HEK293T (cell line): ENCODE measurements at regions not wholly inside any gene's neighbourhood (a gene's known extent, or its start where the extent isn't known, plus 50 kb on each side); places are given as distances from the start of the nearest gene placed in this dataset.

Experiments
- CTCF ChIA-PET: fragments of 350-600 bp; formaldehyde crosslinking; extraction: SDS; loops from one replicate; lab custom pipeline; 2021; ENCODE audit warnings: antibody characterized with exemption, inconsistent platforms; lab: Yijun Ruan, JAX
- POLR2A ChIA-PET: fragments of 350-600 bp; formaldehyde crosslinking; extraction: SDS; loops from one replicate; lab custom pipeline; 2020; ENCODE audit warnings: antibody characterized with exemption, inconsistent platforms; lab: Yijun Ruan, JAX
- DNase-seq: peaks from one replicate; pipeline ENCODE4 v3.0.0; 2012; ENCODE audit warnings: mixed read lengths; ENCODE audit errors: extremely low spot score
- ARNT ChIP-seq: fragments of 450-650 bp; IDR thresholded peaks from 2 replicates; pipeline ENCODE4 v1.6.1; 2017; ENCODE audit warnings: mild to moderate bottlenecking
- BHLHE40 ChIP-seq: fragments of 450-650 bp; IDR thresholded peaks from 2 replicates; pipeline ENCODE4 v1.6.1; 2016; ENCODE audit warnings: mild to moderate bottlenecking, moderate library complexity, borderline replicate concordance
- CTBP1 ChIP-seq: fragments of 450-650 bp; IDR thresholded peaks from 2 replicates; pipeline ENCODE4 v1.6.1; 2016; ENCODE audit warnings: borderline replicate concordance
- ELF4 ChIP-seq: fragments of 450-650 bp; IDR thresholded peaks from 2 replicates; pipeline ENCODE4 v1.6.1; 2017; ENCODE audit warnings: antibody characterized with exemption
- FOXA1 ChIP-seq: fragments of 450-650 bp; IDR thresholded peaks from 2 replicates; pipeline ENCODE4 v1.6.1; 2016; ENCODE audit warnings: mild to moderate bottlenecking
- FOXK2 ChIP-seq: fragments of 450-650 bp; IDR thresholded peaks from 2 replicates; pipeline ENCODE4 v1.6.1; 2016; ENCODE audit warnings: mild to moderate bottlenecking
- FOXM1 ChIP-seq: fragments of 450-650 bp; IDR thresholded peaks from 2 replicates; pipeline ENCODE4 v1.6.1; 2017; ENCODE audit warnings: mild to moderate bottlenecking, borderline replicate concordance
- HDGF ChIP-seq: fragments of 450-650 bp; IDR thresholded peaks from 2 replicates; pipeline ENCODE4 v1.6.1; 2017; ENCODE audit warnings: antibody characterized with exemption, borderline replicate concordance
- L3MBTL2 ChIP-seq: fragments of 450-650 bp; conservative IDR thresholded peaks from 2 replicates; pipeline ENCODE4 v1.6.1; 2016; ENCODE audit warnings: mild to moderate bottlenecking
- LEF1 ChIP-seq: fragments of 450-650 bp; IDR thresholded peaks from 2 replicates; pipeline ENCODE4 v1.6.1; 2017; ENCODE audit warnings: mild to moderate bottlenecking, borderline replicate concordance
- NFRKB ChIP-seq: fragments of 450-650 bp; IDR thresholded peaks from 2 replicates; pipeline ENCODE4 v1.6.1; 2016; ENCODE audit warnings: mild to moderate bottlenecking, moderate library complexity
- SP1 ChIP-seq: fragments of 450-650 bp; IDR thresholded peaks from 2 replicates; pipeline ENCODE4 v1.6.1; 2017
- SUZ12 ChIP-seq: fragments of 450-650 bp; IDR thresholded peaks from 2 replicates; pipeline ENCODE4 v1.6.1; 2016; ENCODE audit warnings: mild to moderate bottlenecking
- TARDBP ChIP-seq: fragments of 450-650 bp; IDR thresholded peaks from 2 replicates; pipeline ENCODE4 v1.6.1; 2016
- ZNF384 ChIP-seq: fragments of 450-650 bp; IDR thresholded peaks from 2 replicates; pipeline ENCODE4 v1.6.1; 2016
- TF ChIP-seq, protein P1 (sequence below): fragments of 450-650 bp; IDR thresholded peaks from 2 replicates; pipeline ENCODE4 v1.6.1; 2016

GRCh38 chr9:105027084-105027483 is 99.1 kb upstream of the ABCA1 start:
- TF ChIP-seq TARDBP (no peak), ARNT (no peak), L3MBTL2 (no peak), FOXA1 (no peak), FOXK2 (no peak), CTBP1 (no peak), SP1 (no peak), NFRKB (no peak), ELF4 (no peak), BHLHE40 (no peak)
- DNase-seq: no peak
- ChIA-PET POLR2A (no interaction called here), CTCF (no interaction called here)

DNA sequence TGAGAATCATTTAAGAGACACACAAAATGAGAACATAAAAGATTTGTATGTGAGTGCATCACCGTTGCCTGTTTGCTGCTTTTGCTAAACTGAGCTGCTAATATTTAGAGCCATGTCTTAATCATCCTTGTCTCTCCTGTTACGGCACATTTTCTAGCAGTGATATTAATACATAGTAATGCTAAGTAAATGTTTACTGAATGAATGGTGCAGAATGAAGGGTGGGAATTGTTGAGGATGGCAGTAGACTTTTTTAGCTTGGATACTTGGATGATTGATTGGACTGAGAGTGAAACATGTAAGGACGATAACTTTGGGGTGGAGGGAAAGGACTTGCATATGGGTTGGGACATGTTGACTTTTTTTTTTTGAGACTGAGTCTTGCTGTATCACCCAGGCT is 102.3 kb upstream of the ABCA1 start:
- no peak for TF ChIP-seq NFRKB
- no peak for TF ChIP-seq L3MBTL2
- TF ChIP-seq CTBP1: no peak
- no peak for TF ChIP-seq LEF1
- no peak for TF ChIP-seq HDGF
- no peak for TF ChIP-seq ELF4
- TF ChIP-seq, protein P1, sequence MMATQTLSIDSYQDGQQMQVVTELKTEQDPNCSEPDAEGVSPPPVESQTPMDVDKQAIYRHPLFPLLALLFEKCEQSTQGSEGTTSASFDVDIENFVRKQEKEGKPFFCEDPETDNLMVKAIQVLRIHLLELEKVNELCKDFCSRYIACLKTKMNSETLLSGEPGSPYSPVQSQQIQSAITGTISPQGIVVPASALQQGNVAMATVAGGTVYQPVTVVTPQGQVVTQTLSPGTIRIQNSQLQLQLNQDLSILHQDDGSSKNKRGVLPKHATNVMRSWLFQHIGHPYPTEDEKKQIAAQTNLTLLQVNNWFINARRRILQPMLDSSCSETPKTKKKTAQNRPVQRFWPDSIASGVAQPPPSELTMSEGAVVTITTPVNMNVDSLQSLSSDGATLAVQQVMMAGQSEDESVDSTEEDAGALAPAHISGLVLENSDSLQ: no peak
- TF ChIP-seq TARDBP: no peak
- no peak for TF ChIP-seq FOXM1
- TF ChIP-seq SUZ12: no peak
- ChIA-PET POLR2A (no interaction called here), CTCF (no interaction called here)
- no peak for DNase-seq

- CTCF ChIA-PET: no interaction called here
- TF ChIP-seq FOXA1 (no peak), SP1 (no peak), HDGF (no peak), FOXM1 (no peak), FOXK2 (no peak), ZNF384 (no peak), CTBP1 (no peak), LEF1 (no peak), BHLHE40 (no peak), ELF4 (no peak), L3MBTL2 (no peak)
- TF ChIP-seq, protein P1: no peak
- no peak for DNase-seq
- POLR2A ChIA-PET: no interaction called here
Measured at GRCh38 chr9:105037139-105037538, 109.2 kb upstream of the ABCA1 start.

DNA sequence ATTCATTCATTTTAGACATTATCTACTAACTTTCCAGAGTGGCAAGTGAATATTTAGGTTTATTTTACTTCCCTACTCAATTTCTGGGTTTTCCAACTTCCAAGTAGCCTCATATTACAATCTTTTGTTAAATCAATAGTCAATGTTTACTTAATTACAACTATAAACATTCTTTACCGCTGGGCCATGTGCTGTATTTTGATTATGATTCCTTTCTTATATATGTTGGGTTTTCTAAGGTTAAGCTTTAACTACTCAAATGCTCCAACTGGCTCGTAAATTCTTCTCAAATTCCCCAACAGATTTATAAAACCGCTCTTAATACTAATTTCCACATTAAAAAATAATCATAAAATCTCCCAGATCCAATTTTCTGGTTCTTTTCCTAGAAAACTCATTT is 110.1 kb upstream of the ABCA1 start:
- no peak for DNase-seq
- ChIA-PET POLR2A (no interaction called here), CTCF (no interaction called here)
- TF ChIP-seq, protein P1: no peak
- TF ChIP-seq ZNF384 (no peak), TARDBP (no peak), ARNT (no peak), BHLHE40 (no peak), HDGF (no peak), SUZ12 (no peak), CTBP1 (no peak), LEF1 (no peak), ELF4 (no peak), FOXK2 (no peak)

DNA sequence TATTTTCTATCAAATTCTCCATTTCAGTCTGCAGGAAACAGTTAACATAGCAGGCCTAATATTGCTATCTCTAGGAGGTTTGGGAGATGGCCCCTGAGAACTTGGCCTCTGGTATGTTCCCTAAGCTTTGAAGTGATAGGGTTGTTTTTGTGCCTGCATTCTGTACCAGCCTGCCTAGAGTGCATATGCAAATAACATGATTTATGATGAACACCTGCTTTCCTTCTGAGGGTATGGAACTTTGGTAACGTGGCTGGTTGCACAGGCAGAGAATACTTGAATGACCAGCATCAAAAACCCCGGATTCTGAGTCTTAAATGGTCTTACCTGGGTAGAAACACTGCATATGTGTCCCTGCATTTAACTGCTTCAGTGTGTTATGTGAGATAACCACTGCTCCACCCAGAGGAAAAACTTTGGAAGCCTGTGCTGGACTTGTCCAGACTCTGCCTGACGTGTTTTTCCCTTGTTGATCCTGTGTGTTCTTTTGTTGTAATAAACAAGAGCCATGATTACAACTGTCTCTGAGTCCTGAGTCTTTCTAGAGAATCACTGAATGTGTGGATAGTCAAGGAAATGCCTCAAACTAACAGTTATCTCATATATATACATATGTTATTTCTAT is 111.3 kb upstream of the ABCA1 start:
- no peak for DNase-seq
- POLR2A ChIA-PET: no interaction called here
- TF ChIP-seq FOXA1 (no peak), SUZ12 (no peak), L3MBTL2 (no peak), FOXK2 (no peak), BHLHE40 (no peak), HDGF (no peak), ELF4 (no peak), NFRKB (no peak), FOXM1 (no peak), ZNF384 (no peak)
- TF ChIP-seq, protein P1: no peak
- CTCF ChIA-PET: no interaction called here

DNA sequence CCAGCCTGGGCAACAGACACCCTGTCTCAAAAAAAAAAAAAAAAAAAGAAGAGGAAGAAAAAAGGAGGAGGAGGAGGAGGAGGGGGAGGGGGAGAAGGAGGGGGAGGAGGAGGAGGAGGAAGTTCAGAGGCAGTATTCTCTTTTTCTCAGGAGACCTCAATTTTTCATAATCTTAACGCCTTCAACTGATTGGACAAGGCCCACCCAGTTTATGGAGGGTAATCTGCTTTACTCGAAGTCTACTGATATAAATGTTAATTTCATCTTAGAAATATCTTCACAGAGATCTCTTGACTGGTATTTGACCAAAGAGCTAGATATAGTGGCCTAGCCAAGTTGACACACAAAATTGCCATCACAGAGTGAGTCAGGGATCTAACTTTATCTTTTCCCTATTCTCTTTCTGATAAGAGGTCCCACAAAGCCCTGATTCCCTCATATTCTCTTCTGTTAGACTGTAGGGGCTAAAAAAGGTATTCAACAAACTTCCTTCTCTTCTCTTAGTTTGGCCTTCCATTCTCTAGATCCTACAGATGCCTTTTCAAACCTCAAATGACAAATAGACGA is 115.5 kb upstream of the ABCA1 start:
- DNase-seq: no peak
- CTCF ChIA-PET: no interaction called here
- TF ChIP-seq NFRKB (no peak), ELF4 (no peak), TARDBP (no peak), BHLHE40 (no peak), SUZ12 (no peak), CTBP1 (no peak), FOXM1 (no peak), SP1 (no peak), L3MBTL2 (no peak), FOXA1 (no peak), ARNT (no peak), ZNF384 (no peak), HDGF (no peak), FOXK2 (no peak), LEF1 (no peak)
- TF ChIP-seq, protein P1: no peak
- POLR2A ChIA-PET: no interaction called here
